ENCODE measurements at regions not wholly inside any gene's neighbourhood (a gene's known extent, or its start where the extent isn't known, plus 50 kb on each side); places are given as distances from the start of the nearest gene placed in this dataset.
"Not testable (repeated sequence)": the region's sequence is repeated elsewhere in the genome, so short reads cannot be mapped to it uniquely, and the experiment has no call there.

DNA sequence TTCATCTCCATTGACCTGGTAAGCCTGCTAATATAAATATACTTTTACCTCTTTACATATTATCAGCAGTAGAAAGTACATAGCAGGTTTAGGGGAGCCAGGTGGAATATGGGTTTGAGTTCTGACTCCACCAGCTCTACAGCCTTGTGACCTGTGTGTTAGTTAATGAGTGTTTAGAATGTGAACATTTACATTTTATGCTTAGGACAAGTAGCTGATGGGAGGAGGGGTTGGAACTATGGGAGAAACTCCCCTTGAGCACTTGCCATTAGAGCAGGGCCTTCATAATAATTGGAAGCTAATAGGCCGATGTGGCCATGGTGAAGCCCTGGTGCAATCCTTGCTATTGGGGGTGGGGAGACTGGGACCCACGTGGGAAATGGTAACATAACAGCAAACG is 148.3 kb upstream of the NTRK2 start:
- intact Hi-C loops (cut with micrococcal nuclease; ENCODE audit: unreplicated experiment), result no loop called here
- Histone ChIP-seq H2AFZ (ENCODE audit: low read length) (no peak overlapping the region), H3K27ac (ENCODE audit: extremely low read length, insufficient read depth, low read length) (no peak overlapping the region), H3K9me3 (ENCODE audit: low read length) (no peaks in the 10 kb centered on the region), H3K4me3 (replicated peaks in 1 of 3; ENCODE audit: insufficient read depth in 1 of 3, low read depth in 2 of 3, low read length in 3 of 3) (no peak overlapping the region), H3K79me2 (ENCODE audit: insufficient read depth, low read length) (no peaks in the 10 kb centered on the region), H3K9ac (ENCODE audit: insufficient read depth, low read depth, low read length) (no peak overlapping the region), H3K27me3 (ENCODE audit: control insufficient read depth in 1 of 2, insufficient read depth in 2 of 2, low read length in 2 of 2) (no peaks in the 10 kb centered on the region), H3K4me1 (ENCODE audit: insufficient read depth, low read length) (no peaks in the 10 kb centered on the region), H4K20me1 (ENCODE audit: insufficient read depth, low read length) (no peaks in the 10 kb centered on the region), H3K36me3 (replicated peaks in 1 of 2; ENCODE audit: control insufficient read depth in 1 of 2, insufficient read depth in 2 of 2, low read length in 2 of 2) (no peaks in the 10 kb centered on the region), H3K4me2 (ENCODE audit: low read depth, low read length) (no peak overlapping the region)
- WGBS (ENCODE audit: low lambda C conversion rate), result 31% methylated on average over 3 of the region's 3 CpGs
- DNase-seq (ENCODE audit: low spot score) (no peak), FAIRE-seq (no peak), ATAC-seq (no peak)
- ChIA-PET POLR2A (no interaction called here), CTCF (ENCODE audit: low intra/inter-chr PET ratio, low total read pairs) (no interaction called here)
- in situ Hi-C loops (cut with HindIII; ENCODE audit: extremely low pct_ligation_motif_present, low pct_unique_long_range_greater_than_20kb), result no loop called here
- no peak for TF ChIP-seq HNRNPUL1 (IDR thresholded peaks at IDR 0.05; ENCODE audit: low read depth, low read length)
- TF ChIP-seq ZNF510 (CRISPR knock-in tag; IDR thresholded peaks at IDR 0.05; ENCODE audit: low read depth), result no peak
- TF ChIP-seq ZNF468 (CRISPR knock-in tag; IDR thresholded peaks at IDR 0.05), result no peak
- TF ChIP-seq ZFP82 (CRISPR knock-in tag; IDR thresholded peaks at IDR 0.05; ENCODE audit: borderline replicate concordance), result no peak
- no peak for TF ChIP-seq ZNF264 (CRISPR knock-in tag; IDR thresholded peaks at IDR 0.05)
- TF ChIP-seq CHD2 (IDR thresholded peaks at IDR 0.05; ENCODE audit: low read depth, low read length), result no peak
- no peak for TF ChIP-seq ZNF766 (CRISPR knock-in tag; IDR thresholded peaks at IDR 0.05; ENCODE audit: borderline replicate concordance)
- TF ChIP-seq ZNF441 (CRISPR knock-in tag; IDR thresholded peaks at IDR 0.05; ENCODE audit: borderline replicate concordance), result no peak
- TF ChIP-seq, protein P1, sequence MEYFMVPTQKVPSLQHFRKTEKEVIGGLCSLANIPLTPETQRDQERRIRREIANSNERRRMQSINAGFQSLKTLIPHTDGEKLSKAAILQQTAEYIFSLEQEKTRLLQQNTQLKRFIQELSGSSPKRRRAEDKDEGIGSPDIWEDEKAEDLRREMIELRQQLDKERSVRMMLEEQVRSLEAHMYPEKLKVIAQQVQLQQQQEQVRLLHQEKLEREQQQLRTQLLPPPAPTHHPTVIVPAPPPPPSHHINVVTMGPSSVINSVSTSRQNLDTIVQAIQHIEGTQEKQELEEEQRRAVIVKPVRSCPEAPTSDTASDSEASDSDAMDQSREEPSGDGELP (IDR thresholded peaks at IDR 0.05; ENCODE audit: borderline replicate concordance, low read depth), result no peak
- TF ChIP-seq ZZZ3 (CRISPR knock-in tag; IDR thresholded peaks at IDR 0.05; ENCODE audit: borderline replicate concordance), result no peak
- TF ChIP-seq ZNF260 (CRISPR knock-in tag; IDR thresholded peaks at IDR 0.05; ENCODE audit: borderline replicate concordance, low read depth), result no peak
- no peak for TF ChIP-seq NR2C2 (CRISPR knock-in tag; IDR thresholded peaks at IDR 0.05; ENCODE audit: borderline replicate concordance)
- TF ChIP-seq ZNF605 (CRISPR knock-in tag; IDR thresholded peaks at IDR 0.05), result no peak
- TF ChIP-seq ZNF234 (CRISPR knock-in tag; conservative IDR thresholded peaks at IDR 0.05), result no peak
- TF ChIP-seq GFI1 (CRISPR knock-in tag; IDR thresholded peaks at IDR 0.05; ENCODE audit: borderline replicate concordance), result no peak
- no TSS peak for BruUV-seq (replicated peaks)

DNA sequence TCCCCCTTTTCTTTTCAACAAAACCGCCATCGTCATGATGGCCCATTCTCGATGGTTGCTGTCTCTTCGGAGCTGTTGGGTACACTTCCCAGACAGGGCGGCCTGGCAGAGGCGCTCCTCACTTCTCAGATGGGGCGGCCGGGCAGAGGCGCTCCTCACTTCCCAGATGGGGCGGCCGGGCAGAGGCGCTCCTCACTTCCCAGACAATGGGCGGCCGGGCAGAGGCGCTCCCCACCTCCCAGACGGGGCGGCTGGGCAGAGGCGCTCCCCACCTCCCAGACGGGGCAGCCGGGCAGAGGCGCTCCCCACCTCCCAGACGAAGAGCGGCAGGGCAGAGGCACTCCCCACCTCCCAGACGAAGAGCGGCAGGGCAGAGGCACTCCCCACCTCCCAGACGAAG is 143.3 kb upstream of the NTRK2 start:
- H3K27me3 ChIP-seq (ENCODE audit: control insufficient read depth in 1 of 2, insufficient read depth in 2 of 2, low read length in 2 of 2); H4K20me1 ChIP-seq (ENCODE audit: insufficient read depth, low read length); H3K4me3 ChIP-seq (replicated peaks in 1 of 3; ENCODE audit: insufficient read depth in 1 of 3, low read depth in 2 of 3, low read length in 3 of 3); in situ Hi-C loops (cut with HindIII; ENCODE audit: extremely low pct_ligation_motif_present, low pct_unique_long_range_greater_than_20kb); H2AFZ ChIP-seq (ENCODE audit: low read length); DNase-seq (ENCODE audit: low spot score); BruUV-seq (replicated peaks); ATAC-seq; H3K9me3 ChIP-seq (ENCODE audit: low read length); FAIRE-seq; H3K9ac ChIP-seq (ENCODE audit: insufficient read depth, low read depth, low read length); H3K79me2 ChIP-seq (ENCODE audit: insufficient read depth, low read length); H3K36me3 ChIP-seq (replicated peaks in 1 of 2; ENCODE audit: control insufficient read depth in 1 of 2, insufficient read depth in 2 of 2, low read length in 2 of 2); H3K27ac ChIP-seq (ENCODE audit: extremely low read length, insufficient read depth, low read length); intact Hi-C loops (cut with micrococcal nuclease; ENCODE audit: unreplicated experiment); H3K4me2 ChIP-seq (ENCODE audit: low read depth, low read length); CTCF ChIA-PET (ENCODE audit: low intra/inter-chr PET ratio, low total read pairs); POLR2A ChIA-PET; H3K4me1 ChIP-seq (ENCODE audit: insufficient read depth, low read length): not testable (repeated sequence)
- 83% methylated on average over 14 of the region's 26 CpGs for WGBS (ENCODE audit: low lambda C conversion rate)

Measured in HepG2 (cell line).